DND-41 (cell line): ENCODE measurements at regions not wholly inside any gene's neighbourhood (a gene's known extent, or its start where the extent isn't known, plus 50 kb on each side); places are given as distances from the start of the nearest gene placed in this dataset.

ENCODE experiments used
- CTCF ChIP-seq: IDR thresholded peaks from 2 replicates; pipeline ENCODE4 v1.5.1; 2012; ENCODE audit warnings: borderline replicate concordance, low read length, moderate library complexity, mild to moderate bottlenecking; ENCODE audit not compliant: poor library complexity, severe bottlenecking; ENCODE audit errors: extremely low read depth
- EZH2 ChIP-seq: IDR thresholded peaks from 3 replicates; pipeline ENCODE4 v1.6.1; 2012; ENCODE audit warnings: borderline replicate concordance, low read depth, mild to moderate bottlenecking, moderate library complexity, low read length, inconsistent platforms; ENCODE audit not compliant: severe bottlenecking

GRCh38 chr6:120584111-120584760, 750.0 kb downstream of the TBC1D32 start:
- TF ChIP-seq EZH2 (no peak), CTCF (no peak)
